B cell (primary cell): ENCODE measurements at regions not wholly inside any gene's neighbourhood (a gene's known extent, or its start where the extent isn't known, plus 50 kb on each side); places are given as distances from the start of the nearest gene placed in this dataset.

Experiments
- ATAC-seq: fragments of 200-7000 bp; cut with Tn5 transposase; one replicate; pipeline ENCODE4 v1.10.0; 2021; ENCODE audit warnings: low read depth, mild to moderate bottlenecking, moderate number of reproducible peaks, moderate library complexity
- CTCF ChIA-PET: fragments of 350-600 bp; sonication (Branson Sonifier 250); formaldehyde crosslinking; loops from one replicate; lab custom pipeline; 2021; ENCODE audit warnings: antibody characterized with exemption, inconsistent platforms; lab: Charles Lee
- POLR2A ChIA-PET: fragments of 350-600 bp; sonication (Branson Sonifier 250); formaldehyde crosslinking; loops from one replicate; lab custom pipeline; 2021; ENCODE audit warnings: antibody characterized with exemption; lab: Charles Lee
- DNase-seq: peaks from one replicate; pipeline ENCODE4 v3.0.0; 2013
- H2AFZ ChIP-seq: 2 replicates; pipeline ENCODE4 v1.6.1; 2012; ENCODE audit warnings: mild to moderate bottlenecking, low read depth, low read length; ENCODE audit not compliant: insufficient read depth, poor library complexity, severe bottlenecking
- H3K27ac ChIP-seq, 2 donors: 1 replicate in 1 of 2; 2 replicates in 1 of 2; pipeline ENCODE4 v1.5.1; 2012 to 2013; ENCODE audit warnings: low read length in 2 of 2, mild to moderate bottlenecking in 2 of 2, moderate library complexity in 1 of 2
- H3K27me3 ChIP-seq, 4 experiments: fragments of 200-600 bp in 1 of 4; sonication (generic) in 1 of 4; replicated peaks in 1 of 4; 1 replicate in 2 of 4; 2 replicates in 2 of 4; pipeline versions ENCODE4 v1.6.1 to v1.7.0; 2013 to 2016; ENCODE audit warnings: low read length in 3 of 4, mild to moderate bottlenecking in 2 of 4, mixed read lengths in 1 of 4, moderate library complexity in 1 of 4; ENCODE audit not compliant: insufficient read depth in 4 of 4, control insufficient read depth in 3 of 4; ENCODE audit errors: control extremely low read depth in 1 of 4
- H3K36me3 ChIP-seq, 2 experiments: replicated peaks in 1 of 2; 1 replicate in 1 of 2; 2 replicates in 1 of 2; pipeline versions ENCODE4 v1.6.1 to v1.7.1; 2013; ENCODE audit warnings: low read length in 1 of 2; ENCODE audit not compliant: insufficient read depth in 2 of 2, control insufficient read depth in 1 of 2; ENCODE audit errors: control extremely low read depth in 1 of 2, extremely low read depth in 1 of 2
- H3K4me1 ChIP-seq, 2 donors: fragments of 200-600 bp in 1 of 2; sonication (generic) in 1 of 2; 1 replicate in 1 of 2; 2 replicates in 1 of 2; pipeline versions ENCODE4 v1.5.1 to v1.6.1; 2013 to 2017; ENCODE audit warnings: low read length in 2 of 2; ENCODE audit not compliant: control insufficient read depth in 2 of 2, insufficient read depth in 2 of 2
- H3K4me2 ChIP-seq: replicated peaks from 2 replicates; pipeline ENCODE3; 2012; ENCODE audit warnings: mild to moderate bottlenecking, low read depth, low read length; ENCODE audit not compliant: poor library complexity, severe bottlenecking
- H3K4me3 ChIP-seq, 5 experiments: fragments of 200-600 bp in 1 of 5; sonication (generic) in 1 of 5; 1 replicate in 3 of 5; 2 replicates in 2 of 5; pipeline versions ENCODE4 v1.5.1 to v1.7.0; 2011 to 2016; ENCODE audit warnings: low read length in 4 of 5, mild to moderate bottlenecking in 4 of 5, low read depth in 2 of 5, control low read depth in 1 of 5, moderate library complexity in 1 of 5; ENCODE audit not compliant: insufficient read depth in 1 of 5; ENCODE audit errors: control extremely low read depth in 1 of 5, extremely low read depth in 1 of 5
- H3K79me2 ChIP-seq: fragments of 200-600 bp; sonication (generic); one replicate; pipeline ENCODE4 v1.6.0; 2016; ENCODE audit warnings: low read length; ENCODE audit not compliant: control insufficient read depth, insufficient read depth
- H3K9ac ChIP-seq: fragments of 200-600 bp; sonication (generic); 2 replicates; pipeline ENCODE4 v1.6.1; 2017; ENCODE audit warnings: mild to moderate bottlenecking, low read length, moderate library complexity
- H3K9me3 ChIP-seq, 3 donors: one replicate each; pipeline versions ENCODE4 v1.6.1 to v1.7.1; 2013; ENCODE audit warnings: low read length in 2 of 3; ENCODE audit not compliant: control insufficient read depth in 2 of 3, insufficient read depth in 1 of 3; ENCODE audit errors: control extremely low read depth in 1 of 3
- H4K20me1 ChIP-seq: 2 replicates; pipeline ENCODE4 v1.6.0; 2012; ENCODE audit warnings: mild to moderate bottlenecking, low read length; ENCODE audit not compliant: insufficient read depth, control insufficient read depth, poor library complexity, severe bottlenecking
- H3K27ac Mint-ChIP-seq: one replicate; pipeline ENCODE4 v1.8.0; 2021; ENCODE audit warnings: mixed read lengths
- H3K27me3 Mint-ChIP-seq: one replicate; pipeline ENCODE4 v1.8.0; 2021; ENCODE audit warnings: mixed read lengths
- H3K4me1 Mint-ChIP-seq: one replicate; pipeline ENCODE4 v1.8.0; 2021; ENCODE audit warnings: mixed read lengths
- H3K4me3 Mint-ChIP-seq: one replicate; pipeline ENCODE4 v1.8.0; 2021; ENCODE audit warnings: mixed read lengths
- H3K9me3 Mint-ChIP-seq: one replicate; pipeline ENCODE4 v1.8.0; 2022; ENCODE audit warnings: mixed read lengths; ENCODE audit not compliant: insufficient read depth
- CTCF ChIP-seq: fragments of 200-600 bp; IDR thresholded peaks from one replicate; pipeline ENCODE4 v1.8.0; 2022; ENCODE audit warnings: antibody characterized with exemption, mild to moderate bottlenecking
- EZH2 ChIP-seq: IDR thresholded peaks from 2 replicates; pipeline ENCODE4 v1.6.1; 2012; ENCODE audit warnings: borderline replicate concordance, low read depth, mild to moderate bottlenecking, moderate library complexity, low read length; ENCODE audit not compliant: insufficient read depth, poor library complexity, severe bottlenecking
- WGBS: methylation state at CpG from one replicate; pipeline ENCODE4 v1.1.5; 2013; ENCODE audit warnings: missing lambda C conversion rate; ENCODE audit not compliant: insufficient coverage; 5-methylcytosine and 5-hydroxymethylcytosine counted together
- intact Hi-C: fragments of 100-400 bp; cut with micrococcal nuclease; formaldehyde crosslinking; loops from one replicate; pipeline ENCODE4 v1.10.0; 2022

GRCh38 chr5:39726467-39726866 lies 301.7 kb upstream of the DAB2 start:
- Histone ChIP-seq H3K79me2 (no peaks in the 10 kb centered on the region), H3K9ac (no peak overlapping the region), H3K9me3 (no peaks in the 10 kb centered on the region), H3K27me3 (no peaks in the 10 kb centered on the region), H3K4me3 (no peak overlapping the region), H4K20me1 (no peaks in the 10 kb centered on the region), H2AFZ (no peak overlapping the region), H3K36me3 (no peaks in the 10 kb centered on the region), H3K4me1 (no peaks in the 10 kb centered on the region), H3K4me2 (no peak overlapping the region), H3K27ac (no peak overlapping the region)
- ATAC-seq, result no peak
- no peaks in the 10 kb centered on the region for H3K9me3 Mint-ChIP-seq
- no peak for DNase-seq
- CTCF ChIA-PET, result no interaction called here
- H3K4me1 Mint-ChIP-seq, result no peaks in the 10 kb centered on the region
- POLR2A ChIA-PET, result no interaction called here
- no CpG with 5 or more reads among the region's 1 CpG for WGBS
- TF ChIP-seq EZH2 (no peak), CTCF (no peak)
- no peaks in the 10 kb centered on the region for H3K27me3 Mint-ChIP-seq
- H3K4me3 Mint-ChIP-seq, result no peak overlapping the region
- H3K27ac Mint-ChIP-seq, result no peak overlapping the region
- intact Hi-C loops, result no loop called here

GRCh38 chr5:39721394-39721793 lies 296.6 kb upstream of the DAB2 start:
- Histone ChIP-seq H3K79me2 (no peaks in the 10 kb centered on the region), H3K9me3 (no peaks in the 10 kb centered on the region), H3K4me2 (no peak overlapping the region), H3K4me1 (no peaks in the 10 kb centered on the region), H3K36me3 (no peaks in the 10 kb centered on the region), H3K27ac (no peak overlapping the region), H2AFZ (no peak overlapping the region), H3K4me3 (no peak overlapping the region), H3K27me3 (no peaks in the 10 kb centered on the region), H3K9ac (no peak overlapping the region), H4K20me1 (no peaks in the 10 kb centered on the region)
- POLR2A ChIA-PET, result no interaction called here
- no peak for TF ChIP-seq EZH2
- TF ChIP-seq CTCF, result no peak
- H3K27ac Mint-ChIP-seq, result no peak overlapping the region
- H3K4me1 Mint-ChIP-seq, result no peaks in the 10 kb centered on the region
- intact Hi-C loops, result no loop called here
- CTCF ChIA-PET, result no interaction called here
- WGBS, result 97% methylated on average over 13 of the region's 30 CpGs
- H3K27me3 Mint-ChIP-seq, result no peaks in the 10 kb centered on the region
- ATAC-seq (no peak), DNase-seq (no peak)
- H3K4me3 Mint-ChIP-seq, result no peak overlapping the region
- H3K9me3 Mint-ChIP-seq, result no peaks in the 10 kb centered on the region
